HG02840 (cell line): ENCODE measurements at regions not wholly inside any gene's neighbourhood (a gene's known extent, or its start where the extent isn't known, plus 50 kb on each side); places are given as distances from the start of the nearest gene placed in this dataset.
"Not testable (repeated sequence)": the region's sequence is repeated elsewhere in the genome, so short reads cannot be mapped to it uniquely, and the experiment has no call there.

ENCODE experiments used
- ATAC-seq: cut with Tn5 transposase; IDR thresholded peaks from one replicate; pipeline ENCODE4 v1.9.1; 2021; ENCODE audit warnings: mild to moderate bottlenecking, moderate library complexity, moderate number of reproducible peaks; ENCODE audit not compliant: unreplicated experiment, low FRiP score

GRCh38 chr1:194693244-194693643 lies 1506.8 kb upstream of the B3GALT2 start:
- no peak for ATAC-seq

- ATAC-seq = no peak
Measured at GRCh38 chr1:194684636-194685035, 1498.2 kb upstream of the B3GALT2 start.

DNA sequence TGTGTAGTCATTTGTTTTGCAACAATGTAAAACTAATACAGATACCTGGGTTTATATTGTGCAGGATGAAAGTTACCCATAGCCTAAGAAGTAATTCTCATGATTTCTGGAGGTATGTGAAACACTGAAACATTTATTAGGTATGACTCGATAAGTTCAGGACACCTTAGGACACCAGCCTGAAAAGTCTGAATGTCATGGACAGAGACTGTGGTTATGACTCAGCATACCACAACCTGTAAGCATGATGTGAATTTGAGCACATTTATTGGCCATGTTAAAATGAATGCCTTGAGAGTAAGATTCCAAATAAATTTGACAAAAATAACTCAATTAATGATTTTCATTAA lies 1471.7 kb upstream of the B3GALT2 start:
- no peak for ATAC-seq

DNA sequence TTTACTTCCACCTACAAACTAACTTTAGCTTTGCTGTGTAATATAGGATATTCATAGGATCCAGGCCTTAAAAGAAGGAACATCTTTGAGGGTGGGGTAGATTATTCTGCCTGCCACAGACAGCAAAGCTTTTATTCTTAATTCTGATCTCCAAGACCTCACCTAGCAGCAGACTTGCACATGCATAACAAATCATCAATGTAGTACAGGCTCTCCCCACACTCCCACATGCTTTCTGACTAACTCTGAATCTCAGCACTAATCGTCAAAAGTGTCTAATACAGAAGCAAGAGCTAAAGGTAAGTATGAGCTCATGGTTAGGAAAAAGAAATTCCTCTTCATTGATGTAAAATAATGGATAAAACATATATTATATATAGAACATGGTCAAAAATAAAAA lies 1468.5 kb upstream of the B3GALT2 start:
- ATAC-seq = no peak

GRCh38 chr1:194653385-194653784 lies 1467.0 kb upstream of the B3GALT2 start:
- no peak for ATAC-seq

- no peak for ATAC-seq
Measured at GRCh38 chr1:194647118-194647517, 1460.7 kb upstream of the B3GALT2 start.

DNA sequence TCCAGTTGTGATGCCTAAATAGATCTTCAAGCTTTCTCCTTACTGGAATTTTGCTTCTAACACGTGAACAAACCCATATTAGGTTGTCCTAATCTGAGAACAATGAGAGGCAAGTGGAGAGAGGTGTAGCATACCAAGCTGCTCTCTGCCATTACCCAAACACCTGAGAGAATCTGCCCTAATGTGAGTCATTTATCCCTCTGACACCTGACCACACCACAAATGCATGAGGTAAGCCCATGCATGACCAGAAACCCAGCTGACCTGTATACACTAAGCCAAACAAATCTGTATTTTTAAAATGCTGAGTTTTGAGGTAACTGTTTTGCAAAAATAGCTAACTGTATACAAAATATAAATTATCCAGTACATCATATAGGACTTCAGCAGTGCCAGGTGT lies 1458.1 kb upstream of the B3GALT2 start:
- no peak for ATAC-seq

- no peak for ATAC-seq
Measured at GRCh38 chr1:194640322-194640721, 1453.9 kb upstream of the B3GALT2 start.

GRCh38 chr1:194629011-194629410 lies 1442.6 kb upstream of the B3GALT2 start:
- no peak for ATAC-seq

DNA sequence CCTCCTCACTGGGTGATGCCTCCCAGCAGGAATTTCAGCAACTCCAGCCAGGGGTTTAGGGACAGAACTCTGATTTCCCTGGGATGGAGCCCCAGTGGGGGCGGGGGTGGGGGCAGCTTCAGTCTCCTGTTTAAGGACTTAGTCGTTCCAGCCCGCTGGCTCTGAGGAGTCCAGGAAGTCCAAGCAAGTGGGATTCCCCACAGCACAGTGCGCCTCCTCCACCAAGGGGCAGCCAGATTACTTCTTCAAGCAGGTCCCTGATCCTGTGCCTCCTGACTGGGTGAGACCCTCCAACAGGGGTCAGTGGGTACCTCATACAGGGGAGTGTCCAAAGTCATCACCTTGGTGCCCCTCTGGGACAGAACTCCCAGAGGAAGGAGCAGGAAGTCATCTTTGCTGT lies 1438.4 kb upstream of the B3GALT2 start:
- no peak for ATAC-seq

- ATAC-seq = no peak
Measured at GRCh38 chr1:194618101-194618500, 1431.7 kb upstream of the B3GALT2 start.

DNA sequence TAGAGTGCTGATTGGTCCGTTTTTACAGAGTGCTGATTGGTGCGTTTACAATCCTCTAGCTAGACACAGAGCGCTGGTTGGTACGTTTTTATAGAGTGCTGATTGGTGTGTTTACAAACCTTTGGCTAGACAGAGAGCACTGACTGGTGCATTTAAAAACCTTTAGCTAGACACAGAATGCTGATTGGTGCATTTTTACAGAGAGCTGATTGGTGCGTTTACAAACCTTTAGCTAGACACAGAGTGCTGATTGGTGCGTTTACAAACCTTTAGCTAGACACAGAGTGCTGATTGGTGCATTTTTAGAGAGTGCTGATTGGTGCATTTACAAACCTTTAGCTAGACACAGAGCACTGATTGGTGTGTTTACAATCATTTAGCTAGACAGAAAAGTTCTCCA lies 1430.9 kb upstream of the B3GALT2 start:
- not testable (repeated sequence) for ATAC-seq

DNA sequence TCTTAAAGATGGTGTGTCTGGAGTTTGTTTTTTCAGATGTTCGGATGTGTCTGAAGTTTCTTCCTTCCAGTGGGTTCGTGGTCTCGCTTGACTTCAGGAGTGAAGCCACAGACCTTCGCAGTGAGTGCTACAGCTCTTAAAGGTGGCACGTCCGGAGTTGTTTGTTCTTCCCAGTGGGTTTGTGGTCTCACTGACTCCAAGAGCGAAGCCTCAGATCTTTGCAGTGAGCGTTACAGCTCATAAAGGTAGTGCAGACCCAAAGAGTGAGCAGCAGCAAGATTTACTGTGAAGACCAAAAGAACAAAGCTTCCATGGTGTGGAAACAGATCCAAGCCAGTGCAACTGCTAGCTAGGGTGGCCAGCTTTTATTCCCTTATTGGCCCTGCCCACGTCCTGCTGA lies 1430.4 kb upstream of the B3GALT2 start:
- no peak for ATAC-seq

- no peak for ATAC-seq
Measured at GRCh38 chr1:194602184-194602583, 1415.8 kb upstream of the B3GALT2 start.

- no peak for ATAC-seq
Measured at GRCh38 chr1:194600716-194601115, 1414.3 kb upstream of the B3GALT2 start.

- no peak for ATAC-seq
Measured at GRCh38 chr1:194598098-194598497, 1411.7 kb upstream of the B3GALT2 start.

GRCh38 chr1:194586302-194586701 lies 1399.9 kb upstream of the B3GALT2 start:
- no peak for ATAC-seq

DNA sequence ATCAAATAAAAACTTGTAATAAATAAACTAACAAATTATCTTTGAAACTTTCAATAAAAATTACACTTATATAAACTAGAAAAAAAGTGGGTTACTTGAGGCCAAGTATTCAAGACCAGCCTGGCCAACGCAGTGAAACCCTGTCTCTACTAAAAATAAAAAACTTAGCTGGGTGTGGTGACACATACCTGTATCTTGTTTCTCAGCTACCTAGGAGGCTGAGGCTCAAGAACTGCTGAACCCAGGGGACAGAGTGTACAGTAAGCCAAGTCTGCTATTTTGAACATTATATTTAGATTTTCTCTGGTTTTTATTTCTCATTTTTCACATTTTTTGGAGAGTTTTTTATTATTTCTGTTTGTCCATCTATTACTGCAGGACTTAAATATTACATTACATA lies 1397.6 kb upstream of the B3GALT2 start:
- no peak for ATAC-seq

DNA sequence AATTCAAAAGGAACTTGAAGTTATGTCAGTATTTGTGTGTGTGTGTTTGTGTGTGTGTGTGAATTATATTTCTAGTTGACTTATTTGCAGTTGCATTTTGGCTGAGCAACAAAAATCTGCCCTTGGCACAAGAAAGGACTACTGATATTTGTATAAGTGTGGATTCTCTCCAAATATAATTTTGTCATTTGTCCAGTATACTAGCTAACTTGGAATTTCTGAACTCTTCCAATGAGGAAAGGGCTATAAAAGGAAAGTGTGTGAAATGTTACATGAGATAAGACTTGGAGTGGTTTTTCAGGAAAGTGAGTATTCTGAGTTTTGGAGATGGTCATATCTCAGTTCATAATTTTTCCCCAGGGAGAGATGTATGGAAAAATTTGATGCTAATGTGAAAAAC lies 1384.1 kb upstream of the B3GALT2 start:
- no peak for ATAC-seq

DNA sequence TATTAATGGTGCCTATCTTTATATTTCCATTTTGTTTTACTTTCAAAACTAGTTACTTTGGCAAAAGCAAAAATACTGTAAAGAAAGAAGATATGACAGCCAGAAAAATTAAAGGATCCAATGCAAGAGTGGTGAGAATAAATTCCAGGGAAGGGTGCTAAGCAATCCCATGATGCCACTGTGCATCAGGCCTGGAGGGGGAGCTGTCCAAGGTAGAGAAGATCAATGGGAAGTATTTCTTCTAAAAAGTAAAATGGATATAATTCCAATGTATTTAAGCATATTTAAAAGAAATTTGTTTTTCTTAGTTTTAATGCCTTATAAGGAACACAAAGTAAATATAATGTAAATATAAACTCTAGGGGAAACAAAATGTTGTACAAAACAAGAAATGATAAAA lies 1382.2 kb upstream of the B3GALT2 start:
- ATAC-seq = no peak

GRCh38 chr1:194548071-194548470 lies 1361.7 kb upstream of the B3GALT2 start:
- no peak for ATAC-seq

DNA sequence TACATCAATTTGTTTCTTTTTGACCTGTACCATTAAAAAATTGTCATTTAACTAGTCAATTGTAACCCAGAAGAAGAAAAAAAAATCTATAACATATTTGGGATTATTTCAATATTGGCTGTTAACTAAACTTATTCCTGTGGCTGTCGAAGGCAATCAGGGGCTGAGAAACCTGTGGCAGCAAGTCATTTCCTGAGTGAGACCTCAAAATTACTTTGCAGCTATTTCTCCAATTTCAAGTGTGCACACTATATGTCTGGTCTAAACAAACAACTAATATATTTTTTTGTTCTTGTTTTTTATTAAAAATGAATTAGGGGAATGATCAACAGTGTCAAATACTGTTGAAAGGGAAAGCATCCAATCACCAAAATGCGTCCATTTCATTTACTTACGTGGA lies 1357.6 kb upstream of the B3GALT2 start:
- ATAC-seq = no peak

- ATAC-seq = no peak
Measured at GRCh38 chr1:194538453-194538852, 1352.0 kb upstream of the B3GALT2 start.

DNA sequence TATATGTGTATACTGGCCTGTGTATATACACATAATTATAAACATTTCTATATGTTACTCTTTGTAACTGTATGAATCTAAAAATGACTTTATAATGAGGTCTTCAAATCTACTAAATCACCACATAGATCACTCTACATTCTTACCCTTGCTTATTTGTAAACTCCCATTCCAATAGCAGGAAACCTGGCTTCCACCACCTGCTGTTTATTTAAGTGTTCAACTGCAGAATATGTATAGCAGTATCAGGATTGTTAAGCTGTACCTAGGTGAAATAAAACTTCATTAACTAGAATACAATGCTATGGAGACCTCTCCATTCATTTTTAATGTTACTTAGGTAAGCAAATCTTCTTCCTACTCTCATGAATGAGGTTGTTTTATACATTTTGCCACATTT lies 1351.1 kb upstream of the B3GALT2 start:
- no peak for ATAC-seq
